HG03342 (cell line): ENCODE measurements at regions not wholly inside any gene's neighbourhood (a gene's known extent, or its start where the extent isn't known, plus 50 kb on each side); places are given as distances from the start of the nearest gene placed in this dataset.

Source experiments
- ATAC-seq: cut with Tn5 transposase; IDR thresholded peaks from one replicate; pipeline ENCODE4 v1.9.1; 2021; ENCODE audit warnings: mild to moderate bottlenecking, moderate library complexity; ENCODE audit not compliant: unreplicated experiment

DNA sequence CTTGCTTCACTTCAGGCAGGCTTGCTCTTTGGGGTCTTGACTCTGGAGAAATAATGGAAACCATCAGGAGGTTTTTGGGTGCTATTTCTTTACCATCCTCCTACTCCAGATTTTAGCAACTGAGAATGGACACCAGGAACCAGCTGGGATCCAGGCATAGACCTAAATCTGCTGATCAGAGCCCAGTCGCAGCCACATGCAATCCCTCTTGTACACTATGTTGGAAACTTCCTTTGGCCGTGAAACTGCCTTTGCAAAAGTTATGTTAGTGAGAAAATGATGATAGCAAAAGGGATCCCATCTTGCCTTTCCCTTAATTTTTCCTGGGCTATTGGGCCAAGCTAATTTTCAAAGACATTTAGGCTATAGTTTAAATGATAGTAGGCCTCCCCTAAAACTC, 158.8 kb upstream of the ARL4C start:
- no peak for ATAC-seq

DNA sequence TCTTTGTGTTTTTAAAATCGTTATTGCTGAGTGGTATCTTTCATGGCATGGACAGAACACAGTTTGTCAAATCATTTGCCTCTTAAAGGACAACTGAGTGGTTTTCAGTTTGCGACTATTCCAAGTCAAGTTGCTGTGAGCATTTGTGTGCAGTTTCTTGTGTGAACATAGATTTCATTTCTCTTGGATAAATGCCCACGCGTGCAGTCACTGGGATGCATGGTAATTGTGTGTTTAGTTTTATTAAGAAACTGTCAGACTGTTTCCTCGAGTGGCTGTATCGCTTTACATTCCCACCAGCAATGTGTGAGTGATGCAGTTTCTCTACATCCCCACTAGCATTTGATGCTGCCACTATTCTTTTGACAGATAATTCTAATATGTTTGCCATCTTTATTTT, 154.0 kb upstream of the ARL4C start:
- ATAC-seq = no peak

DNA sequence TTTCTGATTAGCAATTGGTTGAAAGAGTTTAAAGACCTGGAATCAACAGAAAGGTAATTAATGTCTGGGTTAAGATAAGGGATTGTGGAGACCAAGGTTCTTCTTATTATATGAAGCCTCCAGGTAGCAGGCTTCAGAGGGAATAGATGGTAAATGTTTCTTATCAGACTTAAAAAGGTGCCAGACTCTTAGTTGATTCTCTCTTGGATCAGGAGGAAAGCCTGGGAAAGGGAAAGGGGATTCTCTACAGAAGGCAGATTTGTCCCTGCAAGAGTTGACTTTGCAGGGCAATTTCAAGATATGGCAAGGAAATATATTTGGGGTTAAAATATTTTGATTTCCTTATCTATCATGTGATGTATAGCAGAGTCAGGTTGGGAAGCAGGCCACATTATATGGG, 153.1 kb upstream of the ARL4C start:
- no peak for ATAC-seq

DNA sequence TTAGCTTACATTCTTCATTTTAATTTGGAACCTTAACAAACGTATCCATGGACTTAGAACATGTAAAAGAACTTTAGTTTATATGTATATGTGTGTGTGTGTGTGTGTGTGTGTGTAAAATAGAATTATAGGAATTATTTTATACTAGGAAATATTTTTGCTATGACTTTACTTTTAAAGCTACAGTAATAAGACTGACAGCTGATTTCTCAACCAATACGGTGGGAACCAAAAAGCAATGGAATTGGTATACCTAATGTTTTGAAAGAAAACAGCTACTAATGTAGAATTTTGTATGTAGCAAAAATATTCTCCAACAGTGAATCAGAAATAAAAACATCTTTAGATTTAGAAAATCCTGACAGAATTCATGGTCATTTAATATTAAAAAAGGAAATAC, 146.5 kb upstream of the ARL4C start:
- ATAC-seq = no peak

DNA sequence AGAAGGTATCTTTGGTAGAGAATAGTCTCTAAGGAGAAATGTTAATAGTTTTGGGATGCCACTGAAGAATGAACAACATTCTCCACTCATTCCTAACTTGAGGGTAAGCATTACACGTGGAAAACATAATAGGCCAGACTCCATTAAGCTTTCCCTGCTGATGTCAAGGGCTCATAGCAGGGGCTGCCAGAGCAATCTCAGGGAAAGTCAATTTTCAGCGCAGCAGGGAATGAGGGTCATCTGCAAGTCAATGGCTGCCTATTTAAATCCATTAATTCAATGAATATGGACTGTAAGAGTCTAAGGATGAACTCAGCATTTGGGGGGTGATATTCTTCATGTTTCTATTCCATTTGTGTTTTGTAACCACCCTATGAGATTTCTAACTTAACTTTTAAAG, 144.2 kb upstream of the ARL4C start:
- no peak for ATAC-seq

DNA sequence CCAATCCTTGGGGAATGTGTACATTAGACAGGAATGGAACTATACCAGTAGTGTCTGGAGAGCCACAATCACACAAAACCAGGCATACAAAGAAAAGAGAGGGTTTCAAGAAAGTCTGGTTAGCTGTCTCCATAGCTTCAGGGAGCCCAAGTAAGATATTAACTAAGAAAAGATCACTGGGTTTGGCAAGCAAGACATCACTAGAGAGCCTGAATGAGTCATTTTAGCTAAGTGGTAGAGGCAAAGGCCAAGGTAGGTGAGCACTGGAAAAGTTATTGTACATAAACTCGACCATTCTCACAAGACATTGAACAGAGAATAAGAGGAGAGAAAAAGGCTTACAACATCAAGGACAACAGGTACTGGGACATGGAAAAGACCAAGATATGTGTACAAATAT, 143.8 kb upstream of the ARL4C start:
- no peak for ATAC-seq

DNA sequence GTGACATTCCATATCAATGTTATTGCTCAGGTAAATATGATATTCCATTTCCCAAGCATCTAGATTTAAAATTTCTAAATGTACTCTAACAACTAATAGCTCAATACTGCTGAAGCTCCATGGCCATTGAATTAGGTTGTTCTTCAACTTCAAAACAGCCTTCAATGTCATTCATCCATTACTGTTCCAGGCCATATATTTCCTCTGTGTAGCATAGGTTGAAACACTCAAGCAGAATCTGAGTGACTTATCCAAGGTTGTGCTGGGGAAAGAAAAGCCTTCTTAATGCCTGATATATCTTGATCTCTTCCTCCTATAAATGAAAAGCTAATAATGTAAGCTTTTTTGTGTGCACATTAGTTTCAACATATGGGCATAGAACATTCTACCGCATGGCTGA, 142.1 kb upstream of the ARL4C start:
- no peak for ATAC-seq

DNA sequence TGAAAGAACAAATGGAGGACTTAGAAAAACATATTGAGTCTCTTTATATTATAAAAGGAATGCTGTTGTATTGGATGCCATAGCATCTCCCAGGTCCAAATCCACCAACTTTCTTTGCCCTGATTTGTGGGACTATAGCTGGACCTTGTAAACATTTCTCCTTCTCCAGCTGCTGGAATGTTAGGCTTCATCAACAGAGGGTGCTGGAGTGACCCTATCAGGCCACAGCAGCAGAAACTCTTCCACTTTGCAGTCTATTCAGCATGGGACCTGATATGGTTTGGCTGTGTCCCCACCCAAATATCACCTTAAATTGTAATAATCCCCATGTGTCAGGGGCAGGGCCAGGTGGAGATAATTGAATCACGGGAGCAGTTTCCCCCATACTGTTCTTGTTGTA, 138.4 kb upstream of the ARL4C start:
- no peak for ATAC-seq

DNA sequence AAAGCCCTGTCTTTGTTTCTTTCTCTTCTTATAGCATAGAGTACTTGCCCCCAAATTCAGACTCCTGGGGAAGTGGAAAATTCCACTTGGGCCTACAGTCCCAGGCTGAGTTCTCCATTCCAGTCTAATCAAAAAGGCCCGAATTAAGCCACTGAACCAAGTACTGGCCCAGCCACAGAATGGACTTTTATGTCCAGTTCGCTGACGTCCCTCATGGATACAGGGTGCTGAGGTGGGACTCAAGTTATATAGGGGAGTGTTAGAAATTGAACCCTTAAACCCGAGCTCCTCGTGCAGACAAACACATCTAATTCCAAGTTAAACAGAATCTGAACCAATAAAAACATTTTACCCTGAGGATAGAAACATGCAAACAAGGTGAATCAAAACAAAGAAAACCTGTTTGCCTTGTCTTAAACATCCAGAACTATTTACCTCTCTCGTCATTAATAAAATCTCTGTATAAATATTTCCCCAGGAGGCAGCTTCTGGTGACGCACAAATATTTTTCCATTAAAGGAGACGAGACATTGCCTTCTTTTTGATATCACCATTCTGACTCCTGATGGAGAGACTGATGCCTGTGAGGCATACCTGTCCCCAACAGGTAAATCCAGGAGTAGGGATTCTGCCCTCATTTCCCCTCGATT, 136.8 kb upstream of the ARL4C start:
- ATAC-seq = no peak

DNA sequence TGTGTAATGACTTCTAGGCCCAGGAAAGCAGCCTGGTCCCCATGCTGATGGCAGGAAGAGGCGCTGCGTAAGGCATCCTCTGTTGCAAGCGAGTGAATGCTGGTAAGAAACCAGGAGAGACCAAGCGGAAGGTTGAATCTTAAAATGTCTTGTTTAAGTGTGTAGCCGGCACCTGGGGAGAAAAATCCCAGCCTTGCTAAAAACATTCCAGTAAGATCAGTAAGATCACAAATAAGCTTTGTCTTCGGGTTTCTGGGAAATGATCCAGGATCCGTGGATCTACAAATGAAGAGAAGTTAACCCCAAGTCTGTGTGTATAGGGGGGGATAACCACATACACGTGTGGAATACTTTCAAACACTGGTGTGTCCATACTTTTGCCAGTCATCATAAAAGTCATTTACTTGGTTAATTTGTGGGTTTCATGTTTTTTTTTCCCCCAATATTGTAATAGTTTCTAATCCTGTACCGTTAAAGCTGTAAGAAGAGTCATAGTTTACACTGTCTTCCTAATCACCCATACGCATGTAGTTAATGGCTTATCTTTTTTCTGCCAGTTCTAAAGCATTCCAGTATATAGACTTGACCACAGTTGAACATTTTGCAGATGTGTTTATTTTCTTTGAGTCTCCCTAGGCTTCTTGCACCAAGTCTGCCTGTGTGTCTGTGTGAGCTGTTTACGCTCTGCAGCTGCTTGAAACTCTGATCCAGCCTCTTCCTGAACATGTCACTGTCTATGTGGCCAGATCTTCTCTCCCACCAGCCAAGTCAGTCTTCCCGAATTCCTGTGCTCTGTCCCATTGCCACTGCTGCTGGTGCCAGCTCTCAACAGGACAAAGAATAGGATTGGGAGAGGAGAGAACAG, 135.9 kb upstream of the ARL4C start:
- no peak for ATAC-seq

DNA sequence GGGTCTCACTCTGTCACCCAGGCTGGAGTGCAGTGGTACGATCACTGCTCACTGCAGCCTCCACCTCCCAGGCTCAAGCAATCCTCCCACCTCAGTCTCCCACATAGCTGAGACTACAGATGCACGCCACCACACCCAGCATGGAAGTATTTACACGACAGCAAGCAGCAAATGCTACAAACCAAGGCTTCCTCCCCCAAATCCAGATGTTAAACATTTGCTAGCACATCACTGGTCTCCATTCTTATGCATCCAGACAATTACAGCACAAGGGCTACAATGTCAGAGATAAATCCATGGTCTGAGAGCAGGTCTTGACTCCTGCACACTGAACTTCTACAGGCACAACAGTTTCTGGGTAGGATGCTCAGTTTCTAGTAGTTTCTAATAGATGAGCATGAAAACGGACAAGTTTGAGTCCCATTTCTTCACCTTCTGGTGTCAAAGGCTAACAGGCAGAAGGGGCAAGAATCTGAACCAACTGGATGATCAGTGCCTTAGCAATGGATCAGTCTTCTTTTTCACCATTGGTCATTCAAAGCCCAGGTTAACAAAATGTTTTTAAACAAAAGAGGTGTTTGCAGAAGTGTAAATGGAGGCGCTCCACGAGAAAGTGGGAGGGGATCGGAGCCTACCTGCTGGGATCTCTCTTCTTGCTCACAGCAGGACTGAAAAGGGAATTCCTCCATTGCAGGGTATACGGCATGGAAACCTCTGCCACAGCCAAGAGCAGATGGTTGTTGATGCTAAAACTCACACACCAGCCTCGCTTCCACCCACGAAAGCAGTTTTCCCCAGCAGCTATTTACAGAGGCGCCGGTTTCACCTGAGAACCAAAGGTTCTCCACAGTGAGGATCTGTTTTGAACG, 135.0 kb upstream of the ARL4C start:
- ATAC-seq = no peak

DNA sequence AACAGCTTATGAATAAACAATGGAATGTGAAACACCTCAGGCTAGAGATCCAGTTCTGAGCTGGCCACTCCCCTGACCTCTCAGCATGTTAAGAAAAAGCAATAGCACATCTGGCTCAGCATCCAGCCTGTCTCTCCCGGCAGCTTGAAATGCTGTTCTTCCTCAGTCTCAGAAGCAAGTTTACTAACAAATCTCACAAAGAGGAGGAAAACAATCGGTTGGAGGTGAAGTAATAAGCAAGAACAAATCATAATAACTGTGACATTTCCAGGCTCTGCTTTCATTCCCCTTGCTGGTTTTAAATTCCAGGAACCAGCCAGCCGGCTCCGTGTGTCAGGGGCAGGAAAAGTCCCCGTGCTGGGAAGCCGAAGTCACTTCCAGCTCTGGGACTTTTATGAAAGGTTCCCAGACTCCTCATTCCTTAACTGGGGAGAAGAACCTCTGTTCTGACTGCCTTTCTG, 133.9 kb upstream of the ARL4C start:
- no peak for ATAC-seq

DNA sequence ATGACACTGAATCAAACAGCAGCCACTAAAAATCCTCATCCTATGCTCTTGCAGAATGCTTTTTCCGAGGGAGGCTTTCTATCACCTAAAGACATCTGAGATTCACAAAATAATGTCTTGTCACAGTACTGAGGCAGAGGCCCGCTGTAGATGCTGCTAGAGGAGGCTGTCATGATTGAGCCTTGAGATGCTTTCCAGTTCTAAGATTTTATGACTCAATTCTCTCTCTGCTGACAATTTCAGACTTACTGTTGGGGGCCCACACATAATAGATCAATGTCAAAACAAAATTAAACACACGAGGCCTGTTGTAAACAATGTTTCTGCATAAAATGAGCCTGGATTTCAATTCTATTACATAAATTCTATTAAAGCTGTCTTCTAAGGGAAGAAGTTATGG, 132.7 kb upstream of the ARL4C start:
- no peak for ATAC-seq

DNA sequence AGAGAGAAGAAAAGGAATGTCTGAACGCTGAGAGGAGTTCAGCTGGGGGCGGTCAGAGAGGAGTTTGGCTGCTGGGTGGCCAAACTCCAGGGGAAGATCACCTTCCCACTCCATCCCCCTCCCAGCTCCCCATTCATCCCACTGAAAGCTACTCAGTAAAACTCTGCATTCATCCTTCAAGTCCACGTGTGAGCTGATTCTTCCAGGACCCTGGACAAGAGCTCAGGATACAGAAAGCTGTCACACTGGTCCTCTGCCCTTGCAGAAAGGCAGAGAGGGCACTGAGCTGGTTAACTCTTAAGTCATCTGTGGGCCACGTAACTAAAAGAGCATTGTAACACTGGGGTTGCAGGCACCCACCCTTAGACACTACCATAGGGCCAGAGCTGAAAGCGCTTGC, 132.1 kb upstream of the ARL4C start:
- ATAC-seq = no peak

DNA sequence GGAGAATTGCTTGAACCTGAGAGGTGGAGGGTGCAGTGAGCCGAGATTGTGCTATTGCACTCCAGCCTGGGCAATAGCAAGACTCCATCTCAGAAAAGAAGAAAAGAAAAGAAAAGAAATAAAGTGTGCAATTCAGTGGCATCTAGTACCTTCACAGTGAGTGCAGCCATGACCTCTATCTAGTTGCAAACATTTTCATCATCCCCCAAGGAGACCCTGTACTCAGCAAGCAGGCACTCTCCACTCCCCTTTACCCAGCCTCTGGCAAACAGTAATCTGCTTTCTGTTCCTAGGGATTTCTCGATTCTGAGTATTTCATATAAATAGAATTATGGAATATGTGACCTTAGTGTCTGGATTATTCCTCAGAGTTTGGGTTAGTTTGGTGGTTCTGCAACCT, 130.4 kb upstream of the ARL4C start:
- no peak for ATAC-seq

DNA sequence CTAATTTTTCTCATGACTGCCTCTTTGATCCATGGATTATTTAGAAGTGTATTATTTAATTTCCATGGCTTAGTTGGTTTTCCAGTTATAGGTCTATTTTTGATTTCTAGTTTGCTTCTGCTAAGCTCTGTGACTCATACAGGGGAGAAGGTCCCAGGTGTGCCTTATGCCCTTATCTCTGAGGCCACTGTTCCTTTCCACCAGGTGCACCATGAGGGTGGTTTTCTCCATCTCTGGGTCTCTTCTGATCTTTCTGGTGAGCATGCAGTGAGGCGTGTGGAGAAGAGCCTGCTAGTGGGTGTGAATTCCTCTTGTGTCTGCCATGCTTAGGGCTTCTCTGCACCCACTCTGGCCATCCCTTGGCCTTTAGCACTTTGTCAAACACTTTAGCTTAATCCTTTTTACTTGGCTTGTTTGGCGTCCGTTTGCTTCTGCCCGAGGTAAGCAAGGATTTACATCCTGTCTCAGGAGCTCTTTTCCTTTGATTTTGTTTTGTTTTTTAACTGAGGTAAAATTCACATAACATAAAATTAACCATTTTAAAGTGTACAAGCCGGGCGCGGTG, 129.8 kb upstream of the ARL4C start:
- ATAC-seq = no peak

DNA sequence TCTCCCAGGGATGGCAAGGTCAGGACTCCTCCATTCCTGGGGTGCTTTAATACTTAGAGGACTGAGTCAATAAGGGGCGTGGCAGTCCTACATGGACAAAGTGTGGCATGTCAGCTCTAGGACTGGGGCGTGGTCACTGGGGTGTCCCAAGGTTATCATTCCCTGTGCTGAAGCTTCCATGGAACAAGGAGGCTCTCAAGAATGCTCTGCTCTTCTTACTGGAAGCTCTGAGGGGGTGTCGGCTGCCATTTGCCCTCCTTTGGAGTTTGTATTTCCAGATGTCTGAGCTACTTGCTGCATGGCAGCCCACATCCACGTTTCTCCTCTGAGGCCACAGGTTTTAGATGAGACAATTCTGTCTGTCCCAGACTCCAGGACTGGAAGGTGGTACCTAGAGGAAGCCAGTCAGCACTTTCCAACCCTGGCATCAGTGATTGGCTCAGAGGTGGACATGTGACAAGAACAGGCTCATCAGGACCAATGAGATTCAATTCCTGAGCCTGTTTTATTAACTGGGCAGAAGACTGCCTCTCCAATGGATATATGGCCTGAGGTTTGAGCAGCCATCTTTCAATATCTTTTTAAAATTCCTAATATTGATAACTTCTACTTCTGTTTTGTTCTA, 128.9 kb upstream of the ARL4C start:
- no peak for ATAC-seq

DNA sequence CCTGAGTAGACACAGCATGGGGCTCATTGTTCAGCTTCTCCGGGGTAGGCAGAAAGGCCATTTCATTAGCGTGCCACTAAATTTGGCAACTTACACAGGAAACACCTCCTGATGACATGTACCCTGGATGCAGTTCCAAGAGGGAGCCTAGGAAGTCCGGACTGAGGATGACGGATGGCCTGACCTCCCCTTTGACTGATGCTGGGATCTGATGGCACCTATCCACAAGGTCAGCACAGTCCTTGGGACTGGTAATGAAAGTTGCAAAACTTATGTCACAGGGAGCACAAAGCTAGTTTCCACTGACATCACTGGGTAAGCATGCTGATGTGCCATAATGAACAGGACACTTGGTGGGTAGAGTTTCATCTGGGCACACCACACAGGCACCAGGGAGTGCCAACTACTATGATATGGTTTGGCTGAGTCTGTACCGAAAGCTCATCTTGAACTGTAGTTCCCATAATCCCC, 126.7 kb upstream of the ARL4C start:
- no peak for ATAC-seq

DNA sequence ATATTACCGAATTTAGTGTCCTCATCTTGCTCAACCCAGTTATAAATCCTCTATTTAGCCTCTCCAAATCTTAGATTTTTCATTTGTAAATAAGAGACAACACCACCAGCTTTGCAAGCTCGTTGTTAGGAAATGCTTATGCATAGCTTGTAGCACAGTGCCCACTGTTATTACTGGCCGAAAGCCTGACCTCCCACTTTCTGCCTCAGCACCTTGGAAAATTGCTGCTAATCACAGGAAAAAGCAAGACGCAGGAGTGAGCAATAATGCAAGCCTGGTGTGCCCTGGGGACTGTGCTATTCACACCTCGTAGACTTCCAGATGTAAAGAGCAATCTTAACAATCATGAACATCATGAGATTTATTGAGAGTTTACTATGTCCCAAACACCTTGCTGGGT, 124.2 kb upstream of the ARL4C start:
- ATAC-seq = no peak

DNA sequence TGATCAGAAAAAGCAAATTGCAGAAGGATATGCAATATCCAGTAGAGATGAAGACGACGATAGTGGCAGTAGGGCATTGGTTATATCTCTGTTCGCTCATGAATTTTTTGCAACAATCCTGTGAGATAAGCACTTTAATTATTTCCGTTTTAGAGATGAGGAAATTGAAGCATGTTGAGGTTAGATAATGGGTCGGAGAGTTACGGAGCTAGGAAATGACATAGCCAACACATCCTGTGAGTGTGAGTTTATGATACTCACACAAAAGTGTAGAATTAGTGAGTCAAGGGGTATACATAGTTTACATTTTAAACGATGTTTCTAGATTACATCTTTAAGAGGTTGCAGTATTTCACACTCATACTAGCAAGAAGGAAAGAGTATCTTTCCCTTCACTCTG, 123.1 kb upstream of the ARL4C start:
- no peak for ATAC-seq
